SU-DHL-6 (cell line): ENCODE measurements at regions not wholly inside any gene's neighbourhood (a gene's known extent, or its start where the extent isn't known, plus 50 kb on each side); places are given as distances from the start of the nearest gene placed in this dataset.

Source experiments
- EZH2phosphoT487 ChIP-seq: fragments of 200-600 bp; sonication (generic), shearing (Covaris generic); conservative IDR thresholded peaks from 2 replicates; pipeline ENCODE4 v1.6.1; 2018; ENCODE audit warnings: mild to moderate bottlenecking, antibody characterized with exemption, low read length, moderate library complexity, mixed read lengths
- TF ChIP-seq, protein P1 (sequence below): fragments of 200-600 bp; sonication (generic); IDR thresholded peaks from one replicate; pipeline ENCODE4 v1.5.1; 2017; ENCODE audit warnings: antibody characterized with exemption, mild to moderate bottlenecking, low read length, moderate library complexity; ENCODE audit not compliant: insufficient read depth, poor library complexity, severe bottlenecking

DNA sequence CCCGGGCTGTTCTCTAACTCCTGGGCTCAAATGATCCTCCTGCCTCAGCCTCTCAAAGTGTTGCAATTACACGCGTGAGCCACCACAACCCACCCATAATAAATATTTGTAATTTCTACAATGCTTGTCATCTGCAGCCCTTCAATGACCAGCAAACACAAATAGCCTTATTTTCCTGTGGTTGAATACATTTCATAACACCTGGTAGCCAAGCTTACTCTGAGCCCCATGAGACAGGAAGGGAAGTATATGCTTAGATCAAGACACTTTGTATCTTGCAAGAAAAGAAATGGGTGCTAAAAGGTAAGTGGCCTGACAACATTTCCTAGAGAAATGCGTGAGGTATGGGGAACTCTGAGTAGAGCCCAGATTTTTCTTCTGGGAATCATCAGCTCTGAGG is 56.9 kb upstream of the PDGFRA start:
- TF ChIP-seq, protein P1, sequence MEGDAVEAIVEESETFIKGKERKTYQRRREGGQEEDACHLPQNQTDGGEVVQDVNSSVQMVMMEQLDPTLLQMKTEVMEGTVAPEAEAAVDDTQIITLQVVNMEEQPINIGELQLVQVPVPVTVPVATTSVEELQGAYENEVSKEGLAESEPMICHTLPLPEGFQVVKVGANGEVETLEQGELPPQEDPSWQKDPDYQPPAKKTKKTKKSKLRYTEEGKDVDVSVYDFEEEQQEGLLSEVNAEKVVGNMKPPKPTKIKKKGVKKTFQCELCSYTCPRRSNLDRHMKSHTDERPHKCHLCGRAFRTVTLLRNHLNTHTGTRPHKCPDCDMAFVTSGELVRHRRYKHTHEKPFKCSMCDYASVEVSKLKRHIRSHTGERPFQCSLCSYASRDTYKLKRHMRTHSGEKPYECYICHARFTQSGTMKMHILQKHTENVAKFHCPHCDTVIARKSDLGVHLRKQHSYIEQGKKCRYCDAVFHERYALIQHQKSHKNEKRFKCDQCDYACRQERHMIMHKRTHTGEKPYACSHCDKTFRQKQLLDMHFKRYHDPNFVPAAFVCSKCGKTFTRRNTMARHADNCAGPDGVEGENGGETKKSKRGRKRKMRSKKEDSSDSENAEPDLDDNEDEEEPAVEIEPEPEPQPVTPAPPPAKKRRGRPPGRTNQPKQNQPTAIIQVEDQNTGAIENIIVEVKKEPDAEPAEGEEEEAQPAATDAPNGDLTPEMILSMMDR, result no peak
- TF ChIP-seq EZH2phosphoT487, result no peak
